ENCODE measurements at regions not wholly inside any gene's neighbourhood (a gene's known extent, or its start where the extent isn't known, plus 50 kb on each side); places are given as distances from the start of the nearest gene placed in this dataset.
A peak's percentile ranks its signal among the peaks of the same experiment; 100 is the strongest.
"Not testable (repeated sequence)": the region's sequence is repeated elsewhere in the genome, so short reads cannot be mapped to it uniquely, and the experiment has no call there.

GRCh38 chr5:127133071-127133470, 59.8 kb upstream of the C5orf63 start:
- DNase-seq, result no peak

- DNase-seq, result peak; percentile 2
Measured at GRCh38 chr5:127136908-127137307, 63.6 kb upstream of the C5orf63 start.

GRCh38 chr5:127143722-127144121, 70.4 kb upstream of the C5orf63 start:
- no peak for DNase-seq

GRCh38 chr5:127153031-127153430, 79.7 kb upstream of the C5orf63 start:
- DNase-seq, result no peak

GRCh38 chr5:127153521-127153920, 80.2 kb upstream of the C5orf63 start:
- DNase-seq, result no peak

- no peak for DNase-seq
Measured at GRCh38 chr5:127163750-127164149, 90.4 kb upstream of the C5orf63 start.

- no peak for DNase-seq
Measured at GRCh38 chr5:127170918-127171600, 97.8 kb upstream of the C5orf63 start.

- DNase-seq, result no peak
Measured at GRCh38 chr5:127176769-127177168, 103.5 kb upstream of the C5orf63 start.

- DNase-seq, result not testable (repeated sequence)
Measured at GRCh38 chr5:127182631-127183030, 108.0 kb upstream of the MEGF10 start.

- DNase-seq, result no peak
Measured at GRCh38 chr5:127183332-127183731, 107.3 kb upstream of the MEGF10 start.

GRCh38 chr5:127184851-127185250, 105.7 kb upstream of the MEGF10 start:
- no peak for DNase-seq

GRCh38 chr5:127186657-127187056, 103.9 kb upstream of the MEGF10 start:
- no peak for DNase-seq

GRCh38 chr5:127187706-127188105, 102.9 kb upstream of the MEGF10 start:
- DNase-seq, result no peak

GRCh38 chr5:127192150-127192549, 98.4 kb upstream of the MEGF10 start:
- no peak for DNase-seq

- DNase-seq, result no peak
Measured at GRCh38 chr5:127192836-127193338, 97.7 kb upstream of the MEGF10 start.

GRCh38 chr5:127196042-127196441, 94.6 kb upstream of the MEGF10 start:
- DNase-seq, result no peak

GRCh38 chr5:127197402-127198167, 93.0 kb upstream of the MEGF10 start:
- DNase-seq, result not testable (repeated sequence)

GRCh38 chr5:127202738-127203137, 87.9 kb upstream of the MEGF10 start:
- DNase-seq, result not testable (repeated sequence)

GRCh38 chr5:127203818-127204217, 86.8 kb upstream of the MEGF10 start:
- peak; percentile 0 for DNase-seq

GRCh38 chr5:127205147-127205546, 85.4 kb upstream of the MEGF10 start:
- no peak for DNase-seq

- no peak for DNase-seq
Measured at GRCh38 chr5:127206320-127207113, 84.1 kb upstream of the MEGF10 start.

- no peak for DNase-seq
Measured at GRCh38 chr5:127210042-127210441, 80.6 kb upstream of the MEGF10 start.

- no peak for DNase-seq
Measured at GRCh38 chr5:127213231-127213630, 77.4 kb upstream of the MEGF10 start.

Measured in OCI-M1 (cell line).